ENCODE measurements at regions not wholly inside any gene's neighbourhood (a gene's known extent, or its start where the extent isn't known, plus 50 kb on each side); places are given as distances from the start of the nearest gene placed in this dataset.

DNA sequence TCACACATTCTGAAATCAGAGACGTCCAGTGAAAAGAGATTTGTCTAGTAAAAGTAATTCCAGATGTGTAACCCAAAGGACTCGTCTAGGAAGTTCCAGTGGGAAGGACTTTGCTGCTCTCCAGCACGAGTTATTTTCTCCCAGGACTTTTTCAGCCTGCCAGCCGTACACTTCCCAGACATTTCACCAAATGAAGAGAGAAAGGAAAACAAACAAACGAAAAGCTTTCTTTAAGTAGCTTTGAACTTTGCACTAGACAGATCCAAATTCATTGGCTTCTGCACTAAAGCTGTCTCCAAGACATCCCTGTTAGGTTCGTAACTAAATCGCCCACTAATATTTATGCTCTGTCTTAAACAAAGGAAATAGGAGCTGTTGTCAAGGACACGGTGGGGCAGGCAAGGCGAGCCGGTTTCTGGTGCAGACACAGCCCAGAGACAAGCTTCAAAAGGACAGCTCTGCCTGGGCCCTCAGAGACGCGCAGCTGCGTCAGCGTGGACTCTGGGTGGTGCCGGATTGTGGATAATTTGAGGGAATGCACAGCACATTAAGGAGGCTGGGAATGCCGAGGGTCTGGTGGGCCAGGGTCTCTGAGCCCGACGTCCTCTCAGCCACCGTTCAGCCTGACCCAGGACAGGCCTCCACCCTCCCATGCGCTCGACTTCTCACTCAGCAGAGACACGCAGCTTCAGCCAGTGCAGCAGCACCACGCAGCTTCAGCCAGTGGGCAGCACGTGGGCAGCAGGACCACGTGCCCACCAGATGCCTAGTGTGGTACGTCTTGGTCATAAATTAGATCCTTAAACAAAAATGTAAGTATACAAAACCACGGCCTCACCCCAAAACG, 64.1 kb upstream of the INSIG1 start:
- TF ChIP-seq EZH2 (IDR thresholded peaks at IDR 0.05) (no peak), POLR2AphosphoS5 (IDR thresholded peaks at IDR 0.05; ENCODE audit: borderline replicate concordance, low read depth, low read length) (no peak)

All from SK-N-MC (cell line).